ENCODE measurements at regions not wholly inside any gene's neighbourhood (a gene's known extent, or its start where the extent isn't known, plus 50 kb on each side); places are given as distances from the start of the nearest gene placed in this dataset.

GRCh38 chr3:83513051-83513450, 1445.7 kb upstream of the CADM2 start:
- no peak overlapping the region for H3K27ac ChIP-seq (ENCODE audit: low read depth, low read length, severe bottlenecking)
- H3K36me3 ChIP-seq (ENCODE audit: control insufficient read depth, insufficient read depth, low read length), result no peaks in the 10 kb centered on the region
- WGBS, 2 experiments (ENCODE audit: insufficient coverage in 2 of 2), result 100% methylated on average over 1 of the region's 2 CpGs; no CpG with 5 or more reads in 1 of the 2 experiments
- H3K4me1 ChIP-seq (ENCODE audit: control insufficient read depth, insufficient read depth, low read length, poor library complexity, severe bottlenecking), result no peaks in the 10 kb centered on the region
- H3K9me3 ChIP-seq (ENCODE audit: control insufficient read depth, low read length), result no peaks in the 10 kb centered on the region
- H3K4me3 ChIP-seq (ENCODE audit: extremely low read depth, insufficient read depth, low read length, poor library complexity, severe bottlenecking), result no peak overlapping the region

GRCh38 chr3:83513677-83514076, 1445.1 kb upstream of the CADM2 start:
- no peak overlapping the region for H3K4me3 ChIP-seq (ENCODE audit: extremely low read depth, insufficient read depth, low read length, poor library complexity, severe bottlenecking)

GRCh38 chr3:83514130-83514914, 1444.5 kb upstream of the CADM2 start:
- WGBS, 2 experiments (ENCODE audit: insufficient coverage in 2 of 2), result 43 to 68% methylated on average over 5 to 6 of the region's 6 CpGs
- no peaks in the 10 kb centered on the region for H3K4me1 ChIP-seq (ENCODE audit: control insufficient read depth, insufficient read depth, low read length, poor library complexity, severe bottlenecking)
- H3K27ac ChIP-seq (ENCODE audit: low read depth, low read length, severe bottlenecking), result no peak overlapping the region
- H3K36me3 ChIP-seq (ENCODE audit: control insufficient read depth, insufficient read depth, low read length), result no peaks in the 10 kb centered on the region
- no peak overlapping the region for H3K4me3 ChIP-seq (ENCODE audit: extremely low read depth, insufficient read depth, low read length, poor library complexity, severe bottlenecking)
- H3K9me3 ChIP-seq (ENCODE audit: control insufficient read depth, low read length), result no peaks in the 10 kb centered on the region

More at GRCh38 chr3:83513677-83514076, 1445.1 kb upstream of the CADM2 start:
- Histone ChIP-seq H3K27ac (ENCODE audit: low read depth, low read length, severe bottlenecking) (no peak overlapping the region), H3K4me1 (ENCODE audit: control insufficient read depth, insufficient read depth, low read length, poor library complexity, severe bottlenecking) (no peaks in the 10 kb centered on the region), H3K36me3 (ENCODE audit: control insufficient read depth, insufficient read depth, low read length) (no peaks in the 10 kb centered on the region), H3K9me3 (ENCODE audit: control insufficient read depth, low read length) (no peaks in the 10 kb centered on the region)
- 71% methylated on average over 1 of the region's 3 CpGs; no CpG with 5 or more reads in 1 of the 2 experiments for WGBS, 2 experiments (ENCODE audit: insufficient coverage in 2 of 2)

- Histone ChIP-seq H3K9me3 (ENCODE audit: control insufficient read depth, low read length) (no peaks in the 10 kb centered on the region), H3K27ac (ENCODE audit: low read depth, low read length, severe bottlenecking) (no peak overlapping the region), H3K36me3 (ENCODE audit: control insufficient read depth, insufficient read depth, low read length) (no peaks in the 10 kb centered on the region), H3K4me3 (ENCODE audit: extremely low read depth, insufficient read depth, low read length, poor library complexity, severe bottlenecking) (no peak overlapping the region), H3K4me1 (ENCODE audit: control insufficient read depth, insufficient read depth, low read length, poor library complexity, severe bottlenecking) (no peaks in the 10 kb centered on the region)
- 94 to 95% methylated on average over 15 to 18 of the region's 18 CpGs for WGBS, 2 experiments (ENCODE audit: insufficient coverage in 2 of 2)
These were observed 1443.7 kb upstream of the CADM2 start for GRCh38 chr3:83515123-83515522.

GRCh38 chr3:83523470-83524073, 1435.2 kb upstream of the CADM2 start:
- Histone ChIP-seq H3K4me1 (ENCODE audit: control insufficient read depth, insufficient read depth, low read length, poor library complexity, severe bottlenecking) (no peaks in the 10 kb centered on the region), H3K27ac (ENCODE audit: low read depth, low read length, severe bottlenecking) (no peak overlapping the region), H3K36me3 (ENCODE audit: control insufficient read depth, insufficient read depth, low read length) (no peaks in the 10 kb centered on the region), H3K4me3 (ENCODE audit: extremely low read depth, insufficient read depth, low read length, poor library complexity, severe bottlenecking) (no peak overlapping the region), H3K9me3 (ENCODE audit: control insufficient read depth, low read length) (no peaks in the 10 kb centered on the region)
- 13% methylated on average over 4 to 6 of the region's 7 CpGs for WGBS, 2 experiments (ENCODE audit: insufficient coverage in 2 of 2)

- H3K36me3 ChIP-seq (ENCODE audit: control insufficient read depth, insufficient read depth, low read length), result no peaks in the 10 kb centered on the region
- no peak overlapping the region for H3K27ac ChIP-seq (ENCODE audit: low read depth, low read length, severe bottlenecking)
- no peaks in the 10 kb centered on the region for H3K9me3 ChIP-seq (ENCODE audit: control insufficient read depth, low read length)
- H3K4me3 ChIP-seq (ENCODE audit: extremely low read depth, insufficient read depth, low read length, poor library complexity, severe bottlenecking), result no peak overlapping the region
- no peaks in the 10 kb centered on the region for H3K4me1 ChIP-seq (ENCODE audit: control insufficient read depth, insufficient read depth, low read length, poor library complexity, severe bottlenecking)
- 82% methylated on average over 2 of the region's 5 CpGs; no CpG with 5 or more reads in 1 of the 2 experiments for WGBS, 2 experiments (ENCODE audit: insufficient coverage in 2 of 2)
These were observed 1433.9 kb upstream of the CADM2 start for GRCh38 chr3:83524901-83525300.

- Histone ChIP-seq H3K4me1 (ENCODE audit: control insufficient read depth, insufficient read depth, low read length, poor library complexity, severe bottlenecking) (no peaks in the 10 kb centered on the region), H3K27ac (ENCODE audit: low read depth, low read length, severe bottlenecking) (no peak overlapping the region), H3K9me3 (ENCODE audit: control insufficient read depth, low read length) (peaks cover 3% of the 10 kb centered on the region), H3K4me3 (ENCODE audit: extremely low read depth, insufficient read depth, low read length, poor library complexity, severe bottlenecking) (no peak overlapping the region), H3K36me3 (ENCODE audit: control insufficient read depth, insufficient read depth, low read length) (no peaks in the 10 kb centered on the region)
- WGBS, 2 experiments (ENCODE audit: insufficient coverage in 2 of 2), result 94 to 96% methylated on average over 2 of the region's 3 CpGs
These were observed 1399.7 kb upstream of the CADM2 start for GRCh38 chr3:83559082-83559481.

- no peaks in the 10 kb centered on the region for H3K36me3 ChIP-seq (ENCODE audit: control insufficient read depth, insufficient read depth, low read length)
- 36% methylated on average over 2 of the region's 3 CpGs; no CpG with 5 or more reads in 1 of the 2 experiments for WGBS, 2 experiments (ENCODE audit: insufficient coverage in 2 of 2)
- H3K4me3 ChIP-seq (ENCODE audit: extremely low read depth, insufficient read depth, low read length, poor library complexity, severe bottlenecking), result no peak overlapping the region
- no peaks in the 10 kb centered on the region for H3K9me3 ChIP-seq (ENCODE audit: control insufficient read depth, low read length)
- no peaks in the 10 kb centered on the region for H3K4me1 ChIP-seq (ENCODE audit: control insufficient read depth, insufficient read depth, low read length, poor library complexity, severe bottlenecking)
- H3K27ac ChIP-seq (ENCODE audit: low read depth, low read length, severe bottlenecking), result no peak overlapping the region
These were observed 1390.9 kb upstream of the CADM2 start for GRCh38 chr3:83567935-83568334.

GRCh38 chr3:83581546-83581945, 1377.2 kb upstream of the CADM2 start:
- 86% methylated on average over 1 of the region's 3 CpGs; no CpG with 5 or more reads in 1 of the 2 experiments for WGBS, 2 experiments (ENCODE audit: insufficient coverage in 2 of 2)

GRCh38 chr3:83601704-83602103, 1357.1 kb upstream of the CADM2 start:
- H3K27ac ChIP-seq (ENCODE audit: low read depth, low read length, severe bottlenecking), result no peak overlapping the region
- no peak overlapping the region for H3K4me3 ChIP-seq (ENCODE audit: extremely low read depth, insufficient read depth, low read length, poor library complexity, severe bottlenecking)
- no peaks in the 10 kb centered on the region for H3K4me1 ChIP-seq (ENCODE audit: control insufficient read depth, insufficient read depth, low read length, poor library complexity, severe bottlenecking)
- no peaks in the 10 kb centered on the region for H3K36me3 ChIP-seq (ENCODE audit: control insufficient read depth, insufficient read depth, low read length)
- 84 to 88% methylated on average over 2 of the region's 2 CpGs for WGBS, 2 experiments (ENCODE audit: insufficient coverage in 2 of 2)
- no peaks in the 10 kb centered on the region for H3K9me3 ChIP-seq (ENCODE audit: control insufficient read depth, low read length)

More at GRCh38 chr3:83581546-83581945, 1377.2 kb upstream of the CADM2 start:
- no peak overlapping the region for H3K4me3 ChIP-seq (ENCODE audit: extremely low read depth, insufficient read depth, low read length, poor library complexity, severe bottlenecking)
- no peak overlapping the region for H3K27ac ChIP-seq (ENCODE audit: low read depth, low read length, severe bottlenecking)
- no peaks in the 10 kb centered on the region for H3K4me1 ChIP-seq (ENCODE audit: control insufficient read depth, insufficient read depth, low read length, poor library complexity, severe bottlenecking)
- no peaks in the 10 kb centered on the region for H3K9me3 ChIP-seq (ENCODE audit: control insufficient read depth, low read length)
- H3K36me3 ChIP-seq (ENCODE audit: control insufficient read depth, insufficient read depth, low read length), result no peaks in the 10 kb centered on the region

GRCh38 chr3:83622526-83622925, 1336.3 kb upstream of the CADM2 start:
- no peak overlapping the region for H3K27ac ChIP-seq (ENCODE audit: low read depth, low read length, severe bottlenecking)
- WGBS, 2 experiments (ENCODE audit: insufficient coverage in 2 of 2), result no CpG with 5 or more reads among the region's 2 CpGs

More at GRCh38 chr3:83622526-83622925, 1336.3 kb upstream of the CADM2 start:
- Histone ChIP-seq H3K36me3 (ENCODE audit: control insufficient read depth, insufficient read depth, low read length) (no peaks in the 10 kb centered on the region), H3K9me3 (ENCODE audit: control insufficient read depth, low read length) (no peaks in the 10 kb centered on the region), H3K4me1 (ENCODE audit: control insufficient read depth, insufficient read depth, low read length, poor library complexity, severe bottlenecking) (no peaks in the 10 kb centered on the region), H3K4me3 (ENCODE audit: extremely low read depth, insufficient read depth, low read length, poor library complexity, severe bottlenecking) (no peak overlapping the region)
